SK-N-SH treated with all-trans-retinoic acid at 6 μM for 48 hours (cell line): ENCODE measurements at regions not wholly inside any gene's neighbourhood (a gene's known extent, or its start where the extent isn't known, plus 50 kb on each side); places are given as distances from the start of the nearest gene placed in this dataset.

Source experiments
- ATAC-seq: fragments of 200-7000 bp; cut with Tn5 transposase; 3 replicates; pipeline ENCODE4 v1.9.1; 2020; ENCODE audit warnings: mild to moderate bottlenecking, moderate library complexity
- BACH2 ChIP-seq: fragments of 250-450 bp; sonication (Bioruptor Pico); IDR thresholded peaks from 2 replicates; pipeline ENCODE4 v1.9.0; 2021; ENCODE audit warnings: mild to moderate bottlenecking, borderline replicate concordance
- CSDC2 ChIP-seq: fragments of 250-450 bp; sonication (Bioruptor Pico); IDR thresholded peaks from 2 replicates; pipeline ENCODE4 v1.5.0; 2020; ENCODE audit warnings: mild to moderate bottlenecking, moderate library complexity
- ESRRG ChIP-seq: fragments of 250-450 bp; sonication (Bioruptor Pico); IDR thresholded peaks from 2 replicates; pipeline ENCODE4 v1.6.1; 2021; ENCODE audit warnings: mild to moderate bottlenecking
- GLIS3 ChIP-seq: fragments of 250-450 bp; sonication (Bioruptor Pico); IDR thresholded peaks from 2 replicates; pipeline ENCODE4 v1.5.0; 2020; ENCODE audit warnings: mild to moderate bottlenecking, moderate library complexity
- ISL1 ChIP-seq: fragments of 250-450 bp; sonication (Bioruptor Pico); IDR thresholded peaks from 2 replicates; pipeline ENCODE4 v2.1.2; 2022; ENCODE audit warnings: mild to moderate bottlenecking, moderate library complexity
- OSR1 ChIP-seq: fragments of 250-450 bp; sonication (Bioruptor Pico); IDR thresholded peaks from 2 replicates; pipeline ENCODE4 v1.8.0; 2022; ENCODE audit warnings: moderate library complexity, mild to moderate bottlenecking, inconsistent platforms
- PPARA ChIP-seq: fragments of 250-450 bp; sonication (Bioruptor Pico); IDR thresholded peaks from 2 replicates; pipeline ENCODE4 v1.5.0; 2020; ENCODE audit warnings: mild to moderate bottlenecking, borderline replicate concordance
- RARB ChIP-seq: fragments of 250-450 bp; sonication (Bioruptor Pico); IDR thresholded peaks from 2 replicates; pipeline ENCODE4 v1.8.0; 2021; ENCODE audit warnings: mild to moderate bottlenecking, moderate library complexity
- SNAI2 ChIP-seq: fragments of 250-450 bp; sonication (Bioruptor Pico); IDR thresholded peaks from 2 replicates; pipeline ENCODE4 v1.5.0; 2020; ENCODE audit warnings: mild to moderate bottlenecking, moderate library complexity
- TCF4 ChIP-seq: fragments of 250-450 bp; sonication (Bioruptor Pico); IDR thresholded peaks from 2 replicates; pipeline ENCODE4 v1.8.0; 2021; ENCODE audit warnings: mild to moderate bottlenecking, moderate library complexity, borderline replicate concordance
- TOX ChIP-seq: fragments of 250-450 bp; sonication (Bioruptor Pico); IDR thresholded peaks from 2 replicates; pipeline ENCODE4 v1.8.0; 2021; ENCODE audit warnings: mild to moderate bottlenecking, moderate library complexity, borderline replicate concordance
- ZFP3 ChIP-seq: fragments of 250-450 bp; sonication (Bioruptor Pico); IDR thresholded peaks from 2 replicates; pipeline ENCODE4 v1.5.0; 2020; ENCODE audit warnings: mild to moderate bottlenecking, moderate library complexity
- ZFP30 ChIP-seq: fragments of 450-650 bp; formaldehyde crosslinking; IDR thresholded peaks from 2 replicates; pipeline ENCODE4 v1.5.0; 2022; ENCODE audit warnings: mild to moderate bottlenecking, moderate library complexity
- ZNF565 ChIP-seq: fragments of 450-650 bp; formaldehyde crosslinking; conservative IDR thresholded peaks from 2 replicates; pipeline ENCODE4 v1.5.0; 2020; ENCODE audit warnings: low read depth, mild to moderate bottlenecking, moderate library complexity
- ZNF8 ChIP-seq: fragments of 450-650 bp; formaldehyde crosslinking; IDR thresholded peaks from 2 replicates; pipeline ENCODE4 v1.5.0; 2020; ENCODE audit warnings: mild to moderate bottlenecking, moderate library complexity
- TF ChIP-seq, protein P1 (sequence below): fragments of 250-450 bp; sonication (Bioruptor Pico); IDR thresholded peaks from 2 replicates; pipeline ENCODE4 v1.5.1; 2021; ENCODE audit warnings: mild to moderate bottlenecking, moderate library complexity
- TF ChIP-seq, protein P2 (sequence below): fragments of 250-450 bp; sonication (Bioruptor Pico); IDR thresholded peaks from 2 replicates; pipeline ENCODE4 v1.8.0; 2020; ENCODE audit warnings: mild to moderate bottlenecking, moderate library complexity, borderline replicate concordance
- TF ChIP-seq, protein P3 (sequence below): fragments of 250-450 bp; sonication (Bioruptor Pico); IDR thresholded peaks from 2 replicates; pipeline ENCODE4 v1.5.1; 2020; ENCODE audit warnings: low read depth, mild to moderate bottlenecking, moderate library complexity
- TF ChIP-seq, protein P4 (sequence below): fragments of 250-450 bp; sonication (Bioruptor Pico); IDR thresholded peaks from 2 replicates; pipeline ENCODE4 v1.5.0; 2020; ENCODE audit warnings: mild to moderate bottlenecking, moderate library complexity

DNA sequence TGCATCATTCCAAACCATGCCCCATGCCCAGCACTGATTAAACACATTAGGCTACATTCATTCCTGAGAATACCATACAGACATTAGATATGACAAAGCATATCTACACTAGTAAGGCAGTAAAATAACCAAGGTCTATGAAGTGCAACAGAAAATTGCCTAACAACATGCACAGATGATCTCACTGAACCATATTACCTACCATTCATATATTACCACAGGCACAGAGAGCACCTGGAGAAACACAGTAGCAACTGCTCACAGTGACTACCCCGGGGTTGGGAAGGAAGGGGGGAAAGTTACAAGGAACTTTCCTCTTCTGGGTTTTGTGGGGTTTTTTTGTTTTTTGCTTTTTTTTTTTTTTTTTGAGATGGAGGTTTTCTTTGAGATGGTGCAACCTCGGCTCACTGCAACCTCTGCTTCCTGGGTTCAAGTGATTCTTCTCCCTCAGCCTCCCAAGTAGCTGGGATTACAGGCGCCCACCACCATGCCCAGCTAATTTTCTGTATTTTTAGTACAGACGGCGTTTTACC, 669.6 kb downstream of the UQCRFS1 start:
- no peak for TF ChIP-seq OSR1 (CRISPR knock-in tag)
- TF ChIP-seq TOX (CRISPR knock-in tag): no peak
- TF ChIP-seq, protein P1, sequence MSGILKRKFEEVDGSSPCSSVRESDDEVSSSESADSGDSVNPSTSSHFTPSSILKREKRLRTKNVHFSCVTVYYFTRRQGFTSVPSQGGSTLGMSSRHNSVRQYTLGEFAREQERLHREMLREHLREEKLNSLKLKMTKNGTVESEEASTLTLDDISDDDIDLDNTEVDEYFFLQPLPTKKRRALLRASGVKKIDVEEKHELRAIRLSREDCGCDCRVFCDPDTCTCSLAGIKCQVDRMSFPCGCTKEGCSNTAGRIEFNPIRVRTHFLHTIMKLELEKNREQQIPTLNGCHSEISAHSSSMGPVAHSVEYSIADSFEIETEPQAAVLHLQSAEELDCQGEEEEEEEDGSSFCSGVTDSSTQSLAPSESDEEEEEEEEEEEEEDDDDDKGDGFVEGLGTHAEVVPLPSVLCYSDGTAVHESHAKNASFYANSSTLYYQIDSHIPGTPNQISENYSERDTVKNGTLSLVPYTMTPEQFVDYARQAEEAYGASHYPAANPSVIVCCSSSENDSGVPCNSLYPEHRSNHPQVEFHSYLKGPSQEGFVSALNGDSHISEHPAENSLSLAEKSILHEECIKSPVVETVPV (CRISPR knock-in tag): no peak
- no peak for TF ChIP-seq GLIS3 (CRISPR knock-in tag)
- TF ChIP-seq ZFP3 (CRISPR knock-in tag): no peak
- no peak for TF ChIP-seq ZNF8
- TF ChIP-seq, protein P2, sequence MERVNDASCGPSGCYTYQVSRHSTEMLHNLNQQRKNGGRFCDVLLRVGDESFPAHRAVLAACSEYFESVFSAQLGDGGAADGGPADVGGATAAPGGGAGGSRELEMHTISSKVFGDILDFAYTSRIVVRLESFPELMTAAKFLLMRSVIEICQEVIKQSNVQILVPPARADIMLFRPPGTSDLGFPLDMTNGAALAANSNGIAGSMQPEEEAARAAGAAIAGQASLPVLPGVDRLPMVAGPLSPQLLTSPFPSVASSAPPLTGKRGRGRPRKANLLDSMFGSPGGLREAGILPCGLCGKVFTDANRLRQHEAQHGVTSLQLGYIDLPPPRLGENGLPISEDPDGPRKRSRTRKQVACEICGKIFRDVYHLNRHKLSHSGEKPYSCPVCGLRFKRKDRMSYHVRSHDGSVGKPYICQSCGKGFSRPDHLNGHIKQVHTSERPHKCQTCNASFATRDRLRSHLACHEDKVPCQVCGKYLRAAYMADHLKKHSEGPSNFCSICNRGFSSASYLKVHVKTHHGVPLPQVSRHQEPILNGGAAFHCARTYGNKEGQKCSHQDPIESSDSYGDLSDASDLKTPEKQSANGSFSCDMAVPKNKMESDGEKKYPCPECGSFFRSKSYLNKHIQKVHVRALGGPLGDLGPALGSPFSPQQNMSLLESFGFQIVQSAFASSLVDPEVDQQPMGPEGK (CRISPR knock-in tag): no peak
- TF ChIP-seq, protein P3, sequence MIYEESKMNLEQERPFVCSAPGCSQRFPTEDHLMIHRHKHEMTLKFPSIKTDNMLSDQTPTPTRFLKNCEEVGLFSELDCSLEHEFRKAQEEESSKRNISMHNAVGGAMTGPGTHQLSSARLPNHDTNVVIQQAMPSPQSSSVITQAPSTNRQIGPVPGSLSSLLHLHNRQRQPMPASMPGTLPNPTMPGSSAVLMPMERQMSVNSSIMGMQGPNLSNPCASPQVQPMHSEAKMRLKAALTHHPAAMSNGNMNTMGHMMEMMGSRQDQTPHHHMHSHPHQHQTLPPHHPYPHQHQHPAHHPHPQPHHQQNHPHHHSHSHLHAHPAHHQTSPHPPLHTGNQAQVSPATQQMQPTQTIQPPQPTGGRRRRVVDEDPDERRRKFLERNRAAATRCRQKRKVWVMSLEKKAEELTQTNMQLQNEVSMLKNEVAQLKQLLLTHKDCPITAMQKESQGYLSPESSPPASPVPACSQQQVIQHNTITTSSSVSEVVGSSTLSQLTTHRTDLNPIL (CRISPR knock-in tag): no peak
- no peak for TF ChIP-seq SNAI2 (CRISPR knock-in tag)
- no peak for ATAC-seq

DNA sequence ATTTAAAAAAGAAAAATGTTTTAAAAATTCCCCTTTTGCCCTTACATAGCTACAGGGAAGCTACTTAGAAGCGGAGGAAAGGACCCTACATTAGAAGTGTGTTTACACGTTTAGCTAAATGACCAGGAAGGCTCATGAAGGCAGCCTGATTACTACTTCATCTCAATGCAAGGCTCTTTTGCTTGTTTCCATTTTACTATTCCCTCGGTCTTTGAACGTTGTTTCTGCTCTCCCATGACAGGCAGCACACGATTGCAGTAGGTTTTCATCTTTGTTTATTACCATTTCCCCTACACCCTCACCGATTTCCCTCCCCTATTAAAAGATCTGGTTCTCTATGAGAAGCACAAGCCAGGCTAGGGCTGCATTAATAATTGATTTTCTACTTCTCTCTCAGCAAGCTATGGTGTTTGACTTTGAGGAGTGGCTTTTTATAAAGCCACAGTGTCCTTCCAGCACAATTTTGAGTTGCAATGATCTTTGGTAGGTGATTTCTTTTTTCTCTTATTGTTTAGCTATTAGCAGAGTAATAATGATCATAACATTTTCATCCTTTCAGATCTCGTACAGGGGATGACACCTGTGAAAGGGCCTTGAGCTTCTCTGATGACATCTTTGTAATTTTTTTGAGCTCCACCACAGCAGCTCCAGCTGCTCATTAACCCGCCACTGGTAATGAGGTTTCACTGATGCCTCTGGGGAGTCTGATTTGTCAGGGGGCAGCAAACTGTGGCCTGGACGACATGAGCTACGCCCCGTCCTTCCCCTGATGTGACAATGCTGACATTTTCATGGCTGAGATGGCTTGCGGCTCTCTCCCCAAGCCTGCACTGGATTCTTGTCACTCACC, 670.3 kb downstream of the UQCRFS1 start:
- no peak for ATAC-seq
- TF ChIP-seq TOX (CRISPR knock-in tag) (no peak), ZNF565 (CRISPR knock-in tag) (no peak), TCF4 (CRISPR knock-in tag) (no peak), ZFP3 (CRISPR knock-in tag) (no peak), ESRRG (CRISPR knock-in tag) (no peak), ZNF8 (no peak), RARB (CRISPR knock-in tag) (no peak), ZFP30 (CRISPR knock-in tag) (no peak), BACH2 (CRISPR knock-in tag) (no peak), SNAI2 (CRISPR knock-in tag) (no peak), ISL1 (CRISPR knock-in tag) (no peak), CSDC2 (no peak), OSR1 (CRISPR knock-in tag) (no peak), PPARA (CRISPR knock-in tag) (no peak), GLIS3 (CRISPR knock-in tag) (no peak)
- TF ChIP-seq, protein P4, sequence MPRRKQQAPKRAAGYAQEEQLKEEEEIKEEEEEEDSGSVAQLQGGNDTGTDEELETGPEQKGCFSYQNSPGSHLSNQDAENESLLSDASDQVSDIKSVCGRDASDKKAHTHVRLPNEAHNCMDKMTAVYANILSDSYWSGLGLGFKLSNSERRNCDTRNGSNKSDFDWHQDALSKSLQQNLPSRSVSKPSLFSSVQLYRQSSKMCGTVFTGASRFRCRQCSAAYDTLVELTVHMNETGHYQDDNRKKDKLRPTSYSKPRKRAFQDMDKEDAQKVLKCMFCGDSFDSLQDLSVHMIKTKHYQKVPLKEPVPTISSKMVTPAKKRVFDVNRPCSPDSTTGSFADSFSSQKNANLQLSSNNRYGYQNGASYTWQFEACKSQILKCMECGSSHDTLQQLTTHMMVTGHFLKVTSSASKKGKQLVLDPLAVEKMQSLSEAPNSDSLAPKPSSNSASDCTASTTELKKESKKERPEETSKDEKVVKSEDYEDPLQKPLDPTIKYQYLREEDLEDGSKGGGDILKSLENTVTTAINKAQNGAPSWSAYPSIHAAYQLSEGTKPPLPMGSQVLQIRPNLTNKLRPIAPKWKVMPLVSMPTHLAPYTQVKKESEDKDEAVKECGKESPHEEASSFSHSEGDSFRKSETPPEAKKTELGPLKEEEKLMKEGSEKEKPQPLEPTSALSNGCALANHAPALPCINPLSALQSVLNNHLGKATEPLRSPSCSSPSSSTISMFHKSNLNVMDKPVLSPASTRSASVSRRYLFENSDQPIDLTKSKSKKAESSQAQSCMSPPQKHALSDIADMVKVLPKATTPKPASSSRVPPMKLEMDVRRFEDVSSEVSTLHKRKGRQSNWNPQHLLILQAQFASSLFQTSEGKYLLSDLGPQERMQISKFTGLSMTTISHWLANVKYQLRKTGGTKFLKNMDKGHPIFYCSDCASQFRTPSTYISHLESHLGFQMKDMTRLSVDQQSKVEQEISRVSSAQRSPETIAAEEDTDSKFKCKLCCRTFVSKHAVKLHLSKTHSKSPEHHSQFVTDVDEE: no peak
- TF ChIP-seq, protein P3 (CRISPR knock-in tag): no peak
- TF ChIP-seq, protein P1 (CRISPR knock-in tag): no peak
- TF ChIP-seq, protein P2 (CRISPR knock-in tag): no peak
